Ovary (tissue), 7 donors: ENCODE measurements at regions not wholly inside any gene's neighbourhood (a gene's known extent, or its start where the extent isn't known, plus 50 kb on each side); places are given as distances from the start of the nearest gene placed in this dataset.

Source experiments
- DNase-seq, 5 donors: peaks; one replicate each; pipeline ENCODE4 v3.0.0-alpha.2; 2019 to 2020
- H3K27ac ChIP-seq, 2 donors: fragments of 200-600 bp; one replicate each; pipeline versions ENCODE4 v1.5.1 to v1.8.0; 2019 to 2022
- H3K27me3 ChIP-seq: fragments of 200-600 bp; one replicate; pipeline ENCODE4 v1.8.0; 2022
- H3K36me3 ChIP-seq: fragments of 200-600 bp; sonication (generic); one replicate; pipeline ENCODE4 v1.5.1; 2019
- H3K4me1 ChIP-seq: one replicate; pipeline ENCODE4 v1.8.1; 2013; ENCODE audit warnings: mild to moderate bottlenecking, moderate library complexity; ENCODE audit not compliant: insufficient read depth
- H3K4me3 ChIP-seq: fragments of 200-600 bp; sonication (generic); one replicate; pipeline ENCODE4 v1.5.1; 2017
- H3K9me3 ChIP-seq, 2 donors: fragments of 200-600 bp in 1 of 2; sonication (generic) in 1 of 2; one replicate each; pipeline versions ENCODE4 v1.5.1 to v1.8.1; 2013 to 2019; ENCODE audit warnings: mild to moderate bottlenecking in 1 of 2, moderate library complexity in 1 of 2
- EP300 ChIP-seq: sonication (generic); formaldehyde crosslinking; IDR thresholded peaks from one replicate; pipeline ENCODE4 v1.6.1; 2017; ENCODE audit warnings: antibody characterized with exemption
- POLR2A ChIP-seq: fragments of 450-650 bp; IDR thresholded peaks from one replicate; pipeline ENCODE4 v1.6.1; 2017; ENCODE audit warnings: antibody characterized with exemption, mild to moderate bottlenecking, moderate library complexity
- WGBS, 3 donors: extraction: QIAGEN DNeasy Blood & Tissue Kit in 1 of 3; methylation state at CpG; one replicate each; pipeline versions ENCODE4 v1.1.5 to v1.1.7; 2013 to 2017; 5-methylcytosine and 5-hydroxymethylcytosine counted together
- intact Hi-C, 4 donors: fragments of 100-400 bp; cut with DNase I; formaldehyde crosslinking; loops; one replicate each; pipeline versions ENCODE4 v1.11.0 to v1.15.1; 2022 to 2023
- TF ChIP-seq, protein P1 (sequence below), 3 donors: fragments of 450-650 bp in 2 of 3; fragments of 200-600 bp in 1 of 3; IDR thresholded peaks; one replicate each; pipeline versions ENCODE4 v1.5.1 to v1.8.0; 2016 to 2022; ENCODE audit warnings: antibody characterized with exemption in 3 of 3, mild to moderate bottlenecking in 1 of 3
- donor health status: DM: no; HTN: no; CAD: no; lungs with moderate emphysema.
- donor health status: DM: no; HTN: no; CAD: no.
- donor health status: Bipolar disorder and iron deficiency.
- donor health status: DM: no; HTN: no; CAD: no.
- donor health status: DM: yes; HTN: yes; CAD: no.

DNA sequence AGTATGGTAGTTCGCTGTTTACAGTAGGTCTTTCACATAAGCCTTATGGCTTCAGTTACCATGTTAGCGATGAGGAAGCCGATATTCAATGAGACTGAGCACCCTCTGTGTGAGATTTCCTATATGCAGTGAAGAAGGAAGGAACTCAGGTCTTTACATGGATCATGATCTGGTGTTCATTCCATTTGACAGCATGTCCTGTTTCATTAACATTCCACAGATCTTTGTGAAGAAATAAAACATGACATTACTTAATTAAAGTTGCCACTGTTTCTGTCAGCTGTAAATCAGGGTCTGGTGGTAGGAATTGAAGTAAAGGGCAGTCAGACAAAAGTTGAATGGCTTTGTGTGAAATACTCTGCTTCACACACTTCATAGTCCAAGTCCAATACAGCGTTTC lies 768.6 kb downstream of the ZPLD1 start:
- no peaks in the 10 kb centered on the region for H3K4me1 ChIP-seq
- intact Hi-C loops: no loop called here
- H3K27ac ChIP-seq: no peak overlapping the region
- no peaks in the 10 kb centered on the region for H3K9me3 ChIP-seq
- H3K36me3 ChIP-seq: no peaks in the 10 kb centered on the region
- DNase-seq: no peak
- TF ChIP-seq POLR2A: no peak
- no peak for TF ChIP-seq EP300
- TF ChIP-seq, protein P1, sequence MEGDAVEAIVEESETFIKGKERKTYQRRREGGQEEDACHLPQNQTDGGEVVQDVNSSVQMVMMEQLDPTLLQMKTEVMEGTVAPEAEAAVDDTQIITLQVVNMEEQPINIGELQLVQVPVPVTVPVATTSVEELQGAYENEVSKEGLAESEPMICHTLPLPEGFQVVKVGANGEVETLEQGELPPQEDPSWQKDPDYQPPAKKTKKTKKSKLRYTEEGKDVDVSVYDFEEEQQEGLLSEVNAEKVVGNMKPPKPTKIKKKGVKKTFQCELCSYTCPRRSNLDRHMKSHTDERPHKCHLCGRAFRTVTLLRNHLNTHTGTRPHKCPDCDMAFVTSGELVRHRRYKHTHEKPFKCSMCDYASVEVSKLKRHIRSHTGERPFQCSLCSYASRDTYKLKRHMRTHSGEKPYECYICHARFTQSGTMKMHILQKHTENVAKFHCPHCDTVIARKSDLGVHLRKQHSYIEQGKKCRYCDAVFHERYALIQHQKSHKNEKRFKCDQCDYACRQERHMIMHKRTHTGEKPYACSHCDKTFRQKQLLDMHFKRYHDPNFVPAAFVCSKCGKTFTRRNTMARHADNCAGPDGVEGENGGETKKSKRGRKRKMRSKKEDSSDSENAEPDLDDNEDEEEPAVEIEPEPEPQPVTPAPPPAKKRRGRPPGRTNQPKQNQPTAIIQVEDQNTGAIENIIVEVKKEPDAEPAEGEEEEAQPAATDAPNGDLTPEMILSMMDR (IDR thresholded peaks at IDR 0.05): no peak
- H3K27me3 ChIP-seq: no peaks in the 10 kb centered on the region
- no peak overlapping the region for H3K4me3 ChIP-seq
- WGBS, 3 donors: 96 to 98% (median 97%) methylated on average over 4 of the region's 4 CpGs

GRCh38 chr3:103210583-103210982 lies 775.8 kb downstream of the ZPLD1 start:
- no peaks in the 10 kb centered on the region for H3K36me3 ChIP-seq
- no peak overlapping the region for H3K27ac ChIP-seq
- H3K4me3 ChIP-seq: no peak overlapping the region
- 54 to 63% (median 55%) methylated on average over 7 of the region's 7 CpGs for WGBS, 3 donors
- H3K4me1 ChIP-seq: no peaks in the 10 kb centered on the region
- intact Hi-C loops: no loop called here
- DNase-seq: no peak
- no peaks in the 10 kb centered on the region for H3K9me3 ChIP-seq
- no peaks in the 10 kb centered on the region for H3K27me3 ChIP-seq
- TF ChIP-seq POLR2A (no peak), EP300 (no peak)
- TF ChIP-seq, protein P1 (IDR thresholded peaks at IDR 0.05): no peak

DNA sequence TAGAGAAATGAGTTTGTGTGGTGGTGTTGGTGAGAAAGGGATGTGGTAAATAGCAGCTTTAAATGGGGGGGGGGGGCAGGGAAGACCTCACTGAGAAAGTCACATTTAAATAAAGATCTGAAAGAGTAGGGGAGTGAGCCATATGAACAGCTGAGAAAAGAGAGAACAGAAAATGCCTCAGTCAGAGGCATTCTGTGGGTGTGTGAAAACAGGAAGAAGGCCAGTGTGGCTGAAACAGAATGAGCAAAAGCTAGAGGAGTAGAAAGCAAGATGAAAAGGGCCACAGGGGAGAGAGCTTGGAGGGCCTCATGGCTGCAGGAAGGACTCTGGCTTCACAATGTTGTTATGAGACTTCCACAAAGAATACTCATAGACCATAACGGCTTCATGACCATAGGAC lies 783.3 kb downstream of the ZPLD1 start:
- Histone ChIP-seq H3K27ac (no peak overlapping the region), H3K36me3 (no peaks in the 10 kb centered on the region), H3K27me3 (no peaks in the 10 kb centered on the region), H3K9me3 (no peaks in the 10 kb centered on the region), H3K4me1 (no peaks in the 10 kb centered on the region), H3K4me3 (no peak overlapping the region)
- intact Hi-C loops: no loop called here
- TF ChIP-seq EP300 (no peak), POLR2A (no peak)
- TF ChIP-seq, protein P1 (IDR thresholded peaks at IDR 0.05): no peak
- WGBS, 3 donors: 22 to 91% (median 42%) methylated on average over 1 of the region's 1 CpG
- DNase-seq: no peak

DNA sequence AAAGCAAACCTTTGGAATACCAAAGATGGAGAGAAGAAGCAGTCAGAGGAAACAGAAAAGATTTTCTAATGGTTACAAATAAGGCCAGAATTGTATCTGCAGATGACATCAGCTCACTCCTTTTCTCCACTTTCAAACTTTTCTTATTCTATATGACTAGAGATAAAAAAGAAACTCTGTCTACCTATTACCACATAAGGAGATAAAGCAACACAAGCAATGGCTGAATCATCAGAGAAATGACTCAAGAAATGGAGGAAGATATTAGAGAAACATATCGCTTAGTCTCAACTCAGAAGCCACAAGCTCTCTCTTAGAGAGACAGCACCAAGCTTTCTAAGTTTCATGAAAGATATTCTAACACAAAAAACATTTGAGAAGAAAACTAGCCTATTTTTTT lies 784.0 kb downstream of the ZPLD1 start:
- Histone ChIP-seq H3K4me3 (no peak overlapping the region), H3K27ac (no peak overlapping the region), H3K27me3 (no peaks in the 10 kb centered on the region), H3K4me1 (no peaks in the 10 kb centered on the region), H3K9me3 (no peaks in the 10 kb centered on the region), H3K36me3 (no peaks in the 10 kb centered on the region)
- TF ChIP-seq EP300: no peak
- TF ChIP-seq POLR2A: no peak
- TF ChIP-seq, protein P1 (IDR thresholded peaks at IDR 0.05): no peak
- DNase-seq: no peak
- WGBS, 3 donors: 91 to 96% (median 92%) methylated on average over 1 of the region's 1 CpG
- intact Hi-C loops: no loop called here

DNA sequence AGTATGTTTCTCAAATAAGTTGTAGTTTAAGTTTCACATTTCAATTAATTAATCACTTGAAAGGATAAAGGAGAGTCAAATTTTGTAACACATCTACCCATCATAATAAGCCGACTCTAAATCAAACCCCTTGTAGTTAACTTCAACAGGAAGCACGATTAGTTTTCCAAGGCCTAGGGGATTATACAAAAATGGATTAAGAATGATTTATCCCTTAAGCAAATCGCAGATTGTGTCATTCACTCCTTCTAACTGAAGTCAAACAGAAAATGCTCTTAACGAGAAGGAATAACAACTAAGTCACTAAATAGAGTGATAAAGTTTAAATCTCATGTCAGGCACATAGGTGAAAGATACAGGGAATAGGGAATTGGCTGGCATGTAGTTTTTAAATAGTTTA lies 792.8 kb downstream of the ZPLD1 start:
- no peak overlapping the region for H3K27ac ChIP-seq
- TF ChIP-seq POLR2A (no peak), EP300 (no peak)
- TF ChIP-seq, protein P1 (IDR thresholded peaks at IDR 0.05): no peak
- intact Hi-C loops: no loop called here
- no peak for DNase-seq
- no peak overlapping the region for H3K4me3 ChIP-seq
- 46 to 56% (median 51%) methylated on average over 4 of the region's 4 CpGs for WGBS, 3 donors
- no peaks in the 10 kb centered on the region for H3K36me3 ChIP-seq
- no peaks in the 10 kb centered on the region for H3K9me3 ChIP-seq
- no peaks in the 10 kb centered on the region for H3K27me3 ChIP-seq
- no peaks in the 10 kb centered on the region for H3K4me1 ChIP-seq
